ENCODE measurements at regions not wholly inside any gene's neighbourhood (a gene's known extent, or its start where the extent isn't known, plus 50 kb on each side); places are given as distances from the start of the nearest gene placed in this dataset.

DNA sequence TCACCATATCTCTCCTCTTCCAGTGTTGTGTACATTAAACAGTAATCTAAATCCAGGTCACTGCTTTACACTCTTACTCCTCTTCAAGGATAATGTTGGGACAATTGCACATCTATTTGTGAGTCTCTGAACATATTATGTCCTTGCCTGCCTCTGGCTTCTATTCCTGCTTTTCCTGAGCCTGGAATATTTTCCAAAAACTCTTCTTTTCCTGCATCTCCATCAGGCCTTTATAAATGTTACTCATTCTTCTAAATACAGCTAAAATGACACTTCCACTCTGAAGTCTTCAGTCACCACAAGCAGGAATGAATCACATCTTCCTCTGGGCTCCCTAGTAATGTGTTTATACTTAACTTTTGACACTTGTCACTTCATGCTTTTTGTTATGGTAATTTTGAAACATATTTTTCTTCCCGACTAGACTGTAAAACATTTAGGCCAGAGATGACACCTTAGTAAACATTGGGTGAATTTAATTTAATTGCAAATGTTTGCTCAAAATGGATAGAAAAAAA, 396.0 kb downstream of the LRRIQ3 start:
- no peaks in the 10 kb centered on the region for H3K27me3 ChIP-seq (ENCODE audit: insufficient read depth, low read length)
- H2AFZ ChIP-seq (ENCODE audit: low read length): no peak overlapping the region
- no peak overlapping the region for H3K4me2 ChIP-seq (ENCODE audit: low read length)
- H3K79me2 ChIP-seq (ENCODE audit: insufficient read depth, low read length): no peaks in the 10 kb centered on the region
- no peak overlapping the region for H3K4me3 ChIP-seq (ENCODE audit: low read depth, low read length, poor library complexity, severe bottlenecking)
- H3K9me3 ChIP-seq (ENCODE audit: low read length): no peaks in the 10 kb centered on the region
- TF ChIP-seq EZH2 (IDR thresholded peaks at IDR 0.05; ENCODE audit: borderline replicate concordance, low read length): no peak
- TF ChIP-seq, protein P1, sequence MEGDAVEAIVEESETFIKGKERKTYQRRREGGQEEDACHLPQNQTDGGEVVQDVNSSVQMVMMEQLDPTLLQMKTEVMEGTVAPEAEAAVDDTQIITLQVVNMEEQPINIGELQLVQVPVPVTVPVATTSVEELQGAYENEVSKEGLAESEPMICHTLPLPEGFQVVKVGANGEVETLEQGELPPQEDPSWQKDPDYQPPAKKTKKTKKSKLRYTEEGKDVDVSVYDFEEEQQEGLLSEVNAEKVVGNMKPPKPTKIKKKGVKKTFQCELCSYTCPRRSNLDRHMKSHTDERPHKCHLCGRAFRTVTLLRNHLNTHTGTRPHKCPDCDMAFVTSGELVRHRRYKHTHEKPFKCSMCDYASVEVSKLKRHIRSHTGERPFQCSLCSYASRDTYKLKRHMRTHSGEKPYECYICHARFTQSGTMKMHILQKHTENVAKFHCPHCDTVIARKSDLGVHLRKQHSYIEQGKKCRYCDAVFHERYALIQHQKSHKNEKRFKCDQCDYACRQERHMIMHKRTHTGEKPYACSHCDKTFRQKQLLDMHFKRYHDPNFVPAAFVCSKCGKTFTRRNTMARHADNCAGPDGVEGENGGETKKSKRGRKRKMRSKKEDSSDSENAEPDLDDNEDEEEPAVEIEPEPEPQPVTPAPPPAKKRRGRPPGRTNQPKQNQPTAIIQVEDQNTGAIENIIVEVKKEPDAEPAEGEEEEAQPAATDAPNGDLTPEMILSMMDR (IDR thresholded peaks at IDR 0.05; ENCODE audit: low read length): no peak
- no peaks in the 10 kb centered on the region for H3K4me1 ChIP-seq (ENCODE audit: insufficient read depth, low read length, severe bottlenecking)
- no peaks in the 10 kb centered on the region for H3K36me3 ChIP-seq (ENCODE audit: insufficient read depth, low read length)
- H3K27ac ChIP-seq (ENCODE audit: low read depth, low read length, poor library complexity, severe bottlenecking): no peak overlapping the region
- H4K20me1 ChIP-seq (ENCODE audit: insufficient read depth, low read length): no peaks in the 10 kb centered on the region; the same call in 1 of the 2 replicates
- H3K9ac ChIP-seq (ENCODE audit: low read length): no peak overlapping the region
- H3K9me2 ChIP-seq (ENCODE audit: low read depth, low read length): no peaks in the 10 kb centered on the region
- H3F3A ChIP-seq (ENCODE audit: insufficient read depth, low read length): no peaks in the 10 kb centered on the region

DNA sequence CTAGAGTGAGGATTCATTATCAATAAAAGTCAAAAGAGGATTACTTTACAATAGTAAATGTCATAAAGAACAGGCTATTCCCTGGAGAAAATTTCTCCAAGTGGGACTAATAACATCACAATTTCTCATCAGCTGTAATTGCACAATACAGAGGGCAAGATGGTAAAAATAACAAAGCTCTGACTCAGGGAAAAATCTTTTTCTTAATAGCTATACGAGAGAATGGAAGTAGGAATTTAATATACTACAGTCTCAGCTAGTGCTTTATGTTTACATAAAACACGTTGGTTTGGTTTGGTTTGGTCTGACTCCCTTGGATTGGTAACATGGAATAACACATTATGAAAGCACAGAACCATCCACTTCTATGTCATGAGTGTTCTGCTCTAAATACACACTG, 397.6 kb downstream of the LRRIQ3 start:
- TF ChIP-seq, protein P1 (IDR thresholded peaks at IDR 0.05; ENCODE audit: low read length): no peak
- TF ChIP-seq EZH2 (IDR thresholded peaks at IDR 0.05; ENCODE audit: borderline replicate concordance, low read length): no peak
- Histone ChIP-seq H3K27me3 (ENCODE audit: insufficient read depth, low read length) (no peaks in the 10 kb centered on the region), H4K20me1 (ENCODE audit: insufficient read depth, low read length) (no peaks in the 10 kb centered on the region; the same call in 1 of the 2 replicates), H3F3A (ENCODE audit: insufficient read depth, low read length) (no peaks in the 10 kb centered on the region), H3K9ac (ENCODE audit: low read length) (no peak overlapping the region), H3K36me3 (ENCODE audit: insufficient read depth, low read length) (no peaks in the 10 kb centered on the region), H3K27ac (ENCODE audit: low read depth, low read length, poor library complexity, severe bottlenecking) (no peak overlapping the region), H3K9me2 (ENCODE audit: low read depth, low read length) (no peaks in the 10 kb centered on the region), H3K79me2 (ENCODE audit: insufficient read depth, low read length) (no peaks in the 10 kb centered on the region), H2AFZ (ENCODE audit: low read length) (no peak overlapping the region), H3K4me1 (ENCODE audit: insufficient read depth, low read length, severe bottlenecking) (no peaks in the 10 kb centered on the region), H3K9me3 (ENCODE audit: low read length) (no peaks in the 10 kb centered on the region), H3K4me2 (ENCODE audit: low read length) (no peak overlapping the region), H3K4me3 (ENCODE audit: low read depth, low read length, poor library complexity, severe bottlenecking) (no peak overlapping the region)

DNA sequence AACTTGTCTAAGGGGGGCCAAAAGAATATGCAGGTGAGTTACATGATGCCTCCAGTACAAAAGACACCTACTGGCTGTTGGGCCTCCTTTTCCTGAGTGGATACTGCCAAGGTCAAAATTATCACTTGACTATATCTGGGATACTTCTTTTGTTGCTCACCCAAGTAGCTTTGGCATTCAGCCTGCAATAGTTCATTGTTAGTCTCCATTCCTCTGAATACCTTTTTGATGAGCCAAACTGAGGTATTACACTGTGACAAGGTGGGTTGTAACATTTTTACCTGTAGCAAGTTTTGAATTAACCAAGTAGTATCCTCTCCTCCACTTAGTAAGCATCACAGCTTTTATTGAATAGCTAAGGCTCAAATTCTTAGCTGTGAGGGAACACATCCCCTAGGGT, 408.0 kb downstream of the LRRIQ3 start:
- Histone ChIP-seq H3K27ac (ENCODE audit: low read depth, low read length, poor library complexity, severe bottlenecking) (no peak overlapping the region), H3K9me2 (ENCODE audit: low read depth, low read length) (no peaks in the 10 kb centered on the region), H4K20me1 (ENCODE audit: insufficient read depth, low read length) (no peaks in the 10 kb centered on the region), H3K27me3 (ENCODE audit: insufficient read depth, low read length) (no peaks in the 10 kb centered on the region), H3K9me3 (ENCODE audit: low read length) (no peaks in the 10 kb centered on the region), H2AFZ (ENCODE audit: low read length) (no peak overlapping the region), H3F3A (ENCODE audit: insufficient read depth, low read length) (no peaks in the 10 kb centered on the region), H3K4me2 (ENCODE audit: low read length) (no peak overlapping the region), H3K36me3 (ENCODE audit: insufficient read depth, low read length) (no peaks in the 10 kb centered on the region), H3K4me3 (ENCODE audit: low read depth, low read length, poor library complexity, severe bottlenecking) (no peak overlapping the region), H3K79me2 (ENCODE audit: insufficient read depth, low read length) (no peaks in the 10 kb centered on the region), H3K4me1 (ENCODE audit: insufficient read depth, low read length, severe bottlenecking) (no peaks in the 10 kb centered on the region), H3K9ac (ENCODE audit: low read length) (no peak overlapping the region)
- TF ChIP-seq, protein P1 (IDR thresholded peaks at IDR 0.05; ENCODE audit: low read length): no peak
- no peak for TF ChIP-seq EZH2 (IDR thresholded peaks at IDR 0.05; ENCODE audit: borderline replicate concordance, low read length)

All from OCI-LY1 (cell line).